OCI-LY1 (cell line): ENCODE measurements at regions not wholly inside any gene's neighbourhood (a gene's known extent, or its start where the extent isn't known, plus 50 kb on each side); places are given as distances from the start of the nearest gene placed in this dataset.

ENCODE experiments used
- H2AFZ ChIP-seq: fragments of 200-600 bp; sonication (generic), shearing (Covaris generic); 2 replicates; pipeline ENCODE4 v1.6.0; 2014; ENCODE audit warnings: antibody characterized with exemption, mild to moderate bottlenecking, low read length
- H3F3A ChIP-seq: fragments of 200-600 bp; sonication (generic), shearing (Covaris generic); 2 replicates; pipeline ENCODE4 v1.6.0; 2014; ENCODE audit warnings: mild to moderate bottlenecking, antibody characterized with exemption, low read length, moderate library complexity; ENCODE audit not compliant: insufficient read depth
- H3K27ac ChIP-seq: fragments of 200-600 bp; sonication (generic); 2 replicates; pipeline ENCODE4 v1.5.1; 2014; ENCODE audit warnings: low read length, mixed run types, mild to moderate bottlenecking, low read depth; ENCODE audit not compliant: poor library complexity, severe bottlenecking
- H3K27me3 ChIP-seq: fragments of 200-600 bp; sonication (generic); 2 replicates; pipeline ENCODE4 v1.6.0; 2014; ENCODE audit warnings: antibody characterized with exemption, mild to moderate bottlenecking, low read length, moderate library complexity; ENCODE audit not compliant: insufficient read depth
- H3K36me3 ChIP-seq: fragments of 200-600 bp; sonication (generic); 2 replicates; pipeline ENCODE4 v1.6.1; 2014; ENCODE audit warnings: mild to moderate bottlenecking, antibody characterized with exemption, low read length, moderate library complexity, mixed read lengths; ENCODE audit not compliant: insufficient read depth
- H3K4me1 ChIP-seq: fragments of 200-600 bp; sonication (generic); 2 replicates; pipeline ENCODE4 v1.5.1; 2014; ENCODE audit warnings: mild to moderate bottlenecking, low read length, moderate library complexity; ENCODE audit not compliant: insufficient read depth, severe bottlenecking
- H3K4me2 ChIP-seq: fragments of 200-600 bp; sonication (generic), shearing (Covaris generic); 2 replicates; pipeline ENCODE4 v1.6.1; 2014; ENCODE audit warnings: low read length
- H3K4me3 ChIP-seq: fragments of 200-600 bp; sonication (generic); 2 replicates; pipeline ENCODE4 v1.5.1; 2014; ENCODE audit warnings: low read length, low read depth, mild to moderate bottlenecking, mixed read lengths; ENCODE audit not compliant: poor library complexity, severe bottlenecking
- H3K79me2 ChIP-seq: fragments of 200-600 bp; shearing (Covaris generic); 2 replicates; pipeline ENCODE4 v1.6.1; 2016; ENCODE audit warnings: mixed run types, low read length, mixed read lengths; ENCODE audit not compliant: insufficient read depth
- H3K9ac ChIP-seq: fragments of 200-600 bp; sonication (generic), shearing (Covaris generic); 2 replicates; pipeline ENCODE4 v1.6.1; 2014; ENCODE audit warnings: mild to moderate bottlenecking, low read length, mixed read lengths
- H3K9me2 ChIP-seq: fragments of 200-600 bp; sonication (generic), shearing (Covaris generic); 2 replicates; pipeline ENCODE4 v1.6.1; 2014; ENCODE audit warnings: low read depth, mild to moderate bottlenecking, low read length, mixed read lengths
- H3K9me3 ChIP-seq: fragments of 200-600 bp; shearing (Covaris generic); 2 replicates; pipeline ENCODE4 v1.6.1; 2014; ENCODE audit warnings: low read length, mixed read lengths
- H4K20me1 ChIP-seq: fragments of 200-600 bp; sonication (generic), shearing (Covaris generic); 2 replicates; pipeline ENCODE4 v1.6.0; 2016; ENCODE audit warnings: mild to moderate bottlenecking, low read length; ENCODE audit not compliant: insufficient read depth
- EZH2 ChIP-seq: fragments of 200-600 bp; sonication (generic), shearing (Covaris generic); IDR thresholded peaks from 2 replicates; pipeline ENCODE4 v1.8.0; 2017; ENCODE audit warnings: borderline replicate concordance, mixed run types, mild to moderate bottlenecking, antibody characterized with exemption, low read length, moderate library complexity, mixed read lengths
- TF ChIP-seq, protein P1 (sequence below): fragments of 200-600 bp; sonication (generic), shearing (Covaris generic); IDR thresholded peaks from 2 replicates; pipeline ENCODE4 v1.5.1; 2017; ENCODE audit warnings: mild to moderate bottlenecking, antibody characterized with exemption, low read length, moderate library complexity, mixed read lengths

DNA sequence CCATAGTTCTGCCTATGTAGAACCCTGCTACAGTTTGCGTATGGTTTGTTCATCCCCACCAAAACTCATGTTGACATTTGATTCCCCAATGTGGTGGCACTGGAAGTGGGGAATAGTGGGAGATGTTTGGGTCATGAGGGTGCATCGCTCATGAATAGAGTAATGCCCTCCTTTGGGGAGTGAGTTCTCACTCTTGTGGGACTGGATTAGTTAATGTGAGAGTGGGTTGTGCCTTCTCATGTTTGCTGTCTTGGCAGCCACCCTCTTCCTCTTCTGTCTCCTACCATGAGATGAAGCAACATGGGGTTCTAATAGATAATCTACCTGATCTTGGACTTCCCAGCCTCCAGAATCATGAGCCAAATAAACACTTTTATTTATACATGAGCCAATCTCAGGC lies 237.2 kb upstream of the APCDD1 start:
- Histone ChIP-seq H3K27ac (no peak overlapping the region), H3K9me3 (0 out of 2 replicates have a peak, but pooled peaks cover 4% of the 10 kb centered on the region), H3K9me2 (no peaks in the 10 kb centered on the region), H3K36me3 (no peaks in the 10 kb centered on the region), H4K20me1 (no peaks in the 10 kb centered on the region), H3K79me2 (no peaks in the 10 kb centered on the region), H3K4me3 (no peak overlapping the region), H2AFZ (no peak overlapping the region), H3F3A (no peaks in the 10 kb centered on the region), H3K4me2 (no peak overlapping the region), H3K4me1 (peaks cover 6% of the 10 kb centered on the region), H3K27me3 (no peaks in the 10 kb centered on the region), H3K9ac (no peak overlapping the region)
- TF ChIP-seq, protein P1, sequence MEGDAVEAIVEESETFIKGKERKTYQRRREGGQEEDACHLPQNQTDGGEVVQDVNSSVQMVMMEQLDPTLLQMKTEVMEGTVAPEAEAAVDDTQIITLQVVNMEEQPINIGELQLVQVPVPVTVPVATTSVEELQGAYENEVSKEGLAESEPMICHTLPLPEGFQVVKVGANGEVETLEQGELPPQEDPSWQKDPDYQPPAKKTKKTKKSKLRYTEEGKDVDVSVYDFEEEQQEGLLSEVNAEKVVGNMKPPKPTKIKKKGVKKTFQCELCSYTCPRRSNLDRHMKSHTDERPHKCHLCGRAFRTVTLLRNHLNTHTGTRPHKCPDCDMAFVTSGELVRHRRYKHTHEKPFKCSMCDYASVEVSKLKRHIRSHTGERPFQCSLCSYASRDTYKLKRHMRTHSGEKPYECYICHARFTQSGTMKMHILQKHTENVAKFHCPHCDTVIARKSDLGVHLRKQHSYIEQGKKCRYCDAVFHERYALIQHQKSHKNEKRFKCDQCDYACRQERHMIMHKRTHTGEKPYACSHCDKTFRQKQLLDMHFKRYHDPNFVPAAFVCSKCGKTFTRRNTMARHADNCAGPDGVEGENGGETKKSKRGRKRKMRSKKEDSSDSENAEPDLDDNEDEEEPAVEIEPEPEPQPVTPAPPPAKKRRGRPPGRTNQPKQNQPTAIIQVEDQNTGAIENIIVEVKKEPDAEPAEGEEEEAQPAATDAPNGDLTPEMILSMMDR = no peak
- TF ChIP-seq EZH2 = no peak

DNA sequence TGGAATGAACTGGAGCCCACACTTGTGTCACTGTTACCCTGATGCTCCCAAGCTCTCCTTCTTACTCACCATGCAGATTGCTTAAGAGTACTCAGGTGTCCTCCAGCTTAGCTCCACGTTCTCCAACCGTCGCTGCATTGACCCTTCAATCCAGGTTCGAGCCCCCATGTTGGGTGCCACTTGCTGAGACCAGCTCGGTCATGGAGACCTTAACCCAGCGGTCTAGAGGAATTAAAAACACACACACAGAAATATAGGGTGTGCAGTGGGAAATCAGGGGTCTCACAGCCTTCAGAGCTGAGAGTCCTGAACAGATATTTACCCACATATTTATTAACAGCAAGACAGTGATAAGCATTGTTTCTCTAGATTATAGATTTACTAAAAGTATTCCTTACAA lies 229.1 kb upstream of the APCDD1 start:
- H3K4me1 ChIP-seq = no peaks in the 10 kb centered on the region
- H3K79me2 ChIP-seq = no peaks in the 10 kb centered on the region
- no peaks in the 10 kb centered on the region for H3K9me2 ChIP-seq
- no peak for TF ChIP-seq EZH2
- TF ChIP-seq, protein P1 = no peak
- no peak overlapping the region for H3K4me3 ChIP-seq
- H4K20me1 ChIP-seq = no peaks in the 10 kb centered on the region
- no peaks in the 10 kb centered on the region; the same call in 1 of the 2 replicates for H3K9me3 ChIP-seq
- H3K9ac ChIP-seq = no peak overlapping the region
- H3F3A ChIP-seq = no peaks in the 10 kb centered on the region
- no peak overlapping the region for H3K27ac ChIP-seq
- H3K4me2 ChIP-seq = no peak overlapping the region
- H3K36me3 ChIP-seq = no peaks in the 10 kb centered on the region
- H3K27me3 ChIP-seq = no peaks in the 10 kb centered on the region; the same call in 1 of the 2 replicates
- no peak overlapping the region for H2AFZ ChIP-seq

DNA sequence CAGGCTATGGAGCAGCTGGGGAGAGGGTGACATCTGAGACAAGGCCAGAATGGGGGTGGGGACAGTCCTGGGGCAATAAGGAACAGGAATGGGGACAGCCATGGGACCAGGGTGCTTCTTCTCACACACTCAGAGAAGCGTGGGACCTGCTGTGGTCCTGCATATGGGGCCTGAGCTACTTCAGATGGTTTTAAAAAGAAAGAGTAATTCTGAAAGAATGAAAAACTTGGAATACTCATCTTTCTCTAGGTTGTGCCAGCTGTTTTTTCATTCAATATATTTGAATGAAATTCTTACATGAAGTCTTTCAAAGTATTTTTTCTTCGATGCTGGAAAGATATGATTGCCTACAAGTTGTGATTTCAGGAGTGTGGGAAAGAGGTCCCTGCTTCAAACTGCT lies 227.5 kb upstream of the APCDD1 start:
- TF ChIP-seq, protein P1 = no peak
- TF ChIP-seq EZH2 = no peak
- H3K9me3 ChIP-seq = no peaks in the 10 kb centered on the region; the same call in 1 of the 2 replicates
- H3K9ac ChIP-seq = no peak overlapping the region
- H3K4me2 ChIP-seq = no peak overlapping the region
- no peaks in the 10 kb centered on the region for H3K79me2 ChIP-seq
- H2AFZ ChIP-seq = no peak overlapping the region
- no peak overlapping the region for H3K27ac ChIP-seq
- no peaks in the 10 kb centered on the region for H3F3A ChIP-seq
- H3K4me1 ChIP-seq = no peaks in the 10 kb centered on the region
- H3K27me3 ChIP-seq = no peaks in the 10 kb centered on the region; the same call in 1 of the 2 replicates
- no peak overlapping the region for H3K4me3 ChIP-seq
- no peaks in the 10 kb centered on the region for H3K36me3 ChIP-seq
- H3K9me2 ChIP-seq = no peaks in the 10 kb centered on the region
- H4K20me1 ChIP-seq = no peaks in the 10 kb centered on the region
